GM21737 (cell line): ENCODE measurements at regions not wholly inside any gene's neighbourhood (a gene's known extent, or its start where the extent isn't known, plus 50 kb on each side); places are given as distances from the start of the nearest gene placed in this dataset.
"Not testable (repeated sequence)": the region's sequence is repeated elsewhere in the genome, so short reads cannot be mapped to it uniquely, and the experiment has no call there.

Experiments used
- ATAC-seq: cut with Tn5 transposase; IDR thresholded peaks from one replicate; pipeline ENCODE4 v1.9.1; 2021; ENCODE audit warnings: mild to moderate bottlenecking, moderate library complexity; ENCODE audit not compliant: unreplicated experiment

- ATAC-seq = not testable (repeated sequence)
These were observed 150.0 kb downstream of the SMIM20 start for GRCh38 chr4:26064009-26064408.

- no peak for ATAC-seq
These were observed 151.8 kb downstream of the SMIM20 start for GRCh38 chr4:26065833-26066232.

- no peak for ATAC-seq
These were observed 153.0 kb downstream of the SMIM20 start for GRCh38 chr4:26067035-26067434.

GRCh38 chr4:26069218-26069617 lies 155.2 kb downstream of the SMIM20 start:
- ATAC-seq = no peak

- ATAC-seq = no peak
These were observed 157.7 kb downstream of the SMIM20 start for GRCh38 chr4:26071688-26072087.

- no peak for ATAC-seq
These were observed 160.0 kb downstream of the SMIM20 start for GRCh38 chr4:26073886-26074560.

- peak; percentile 56 for ATAC-seq
These were observed 160.9 kb downstream of the SMIM20 start for GRCh38 chr4:26074712-26075430.

- ATAC-seq = peak; percentile 7
These were observed 161.6 kb downstream of the SMIM20 start for GRCh38 chr4:26075583-26075982.

GRCh38 chr4:26076000-26076587 lies 162.1 kb downstream of the SMIM20 start:
- ATAC-seq = peak; percentile 67

- ATAC-seq = no peak
These were observed 162.9 kb downstream of the SMIM20 start for GRCh38 chr4:26076896-26077295.

GRCh38 chr4:26077756-26078155 lies 163.7 kb downstream of the SMIM20 start:
- ATAC-seq = no peak

GRCh38 chr4:26080870-26081628 lies 167.0 kb downstream of the SMIM20 start:
- no peak for ATAC-seq

- no peak for ATAC-seq
These were observed 167.9 kb downstream of the SMIM20 start for GRCh38 chr4:26081795-26082498.

- no peak for ATAC-seq
These were observed 168.5 kb downstream of the SMIM20 start for GRCh38 chr4:26082565-26082964.

- ATAC-seq = peak; percentile 49
These were observed 170.0 kb downstream of the SMIM20 start for GRCh38 chr4:26083987-26084386.

GRCh38 chr4:26084414-26084813 lies 170.4 kb downstream of the SMIM20 start:
- ATAC-seq = no peak

- no peak for ATAC-seq
These were observed 171.5 kb downstream of the SMIM20 start for GRCh38 chr4:26085551-26085950.

GRCh38 chr4:26086621-26087441 lies 172.8 kb downstream of the SMIM20 start:
- ATAC-seq = no peak

GRCh38 chr4:26088433-26088928 lies 174.5 kb downstream of the SMIM20 start:
- ATAC-seq = peak; percentile 73

- ATAC-seq = no peak
These were observed 179.5 kb downstream of the SMIM20 start for GRCh38 chr4:26093551-26093950.
